Eye (tissue), 1 donor: ENCODE measurements at regions not wholly inside any gene's neighbourhood (a gene's known extent, or its start where the extent isn't known, plus 50 kb on each side); places are given as distances from the start of the nearest gene placed in this dataset.

ENCODE experiments used
- DNase-seq: peaks from one replicate; pipeline ENCODE4 v3.0.0-alpha.2; 2015

DNA sequence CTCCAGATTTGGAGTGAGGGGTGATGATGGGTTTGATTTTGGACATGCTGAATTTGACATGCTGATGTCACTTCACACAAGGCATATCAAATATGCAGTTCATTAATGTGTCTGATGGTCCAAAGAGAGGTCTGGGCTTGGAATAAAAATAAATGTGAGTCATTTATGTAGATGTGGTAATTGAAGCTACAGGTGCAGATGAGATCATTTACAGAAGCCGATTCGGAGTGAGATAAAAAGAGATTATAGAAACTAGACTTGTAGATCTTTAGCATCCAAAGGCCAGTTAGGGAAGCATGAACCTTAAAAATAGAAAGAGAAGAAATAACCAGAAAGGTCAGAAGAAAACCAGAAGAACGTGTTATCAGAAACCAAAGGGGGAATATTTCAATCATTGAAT is 350.9 kb upstream of the ZP4 start:
- DNase-seq, result no peak

DNA sequence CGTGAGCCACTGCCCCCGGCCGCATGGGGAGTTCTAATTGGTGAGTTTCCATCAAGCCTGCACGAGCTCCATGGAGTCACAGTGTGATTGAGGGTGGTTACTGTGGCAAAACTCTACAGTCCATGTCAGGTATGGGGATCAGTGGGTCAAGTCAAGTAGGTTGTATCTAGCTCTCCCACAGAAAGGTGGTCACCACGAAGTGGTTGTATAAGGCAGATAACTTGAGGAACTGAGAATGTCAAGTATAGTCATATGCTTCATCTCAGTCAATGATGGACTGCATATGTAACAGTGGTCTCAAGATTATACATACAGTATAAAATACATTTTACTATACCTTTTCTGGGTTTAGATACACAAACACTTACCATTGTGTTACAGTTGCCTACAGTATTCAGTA is 348.6 kb upstream of the ZP4 start:
- no peak for DNase-seq

DNA sequence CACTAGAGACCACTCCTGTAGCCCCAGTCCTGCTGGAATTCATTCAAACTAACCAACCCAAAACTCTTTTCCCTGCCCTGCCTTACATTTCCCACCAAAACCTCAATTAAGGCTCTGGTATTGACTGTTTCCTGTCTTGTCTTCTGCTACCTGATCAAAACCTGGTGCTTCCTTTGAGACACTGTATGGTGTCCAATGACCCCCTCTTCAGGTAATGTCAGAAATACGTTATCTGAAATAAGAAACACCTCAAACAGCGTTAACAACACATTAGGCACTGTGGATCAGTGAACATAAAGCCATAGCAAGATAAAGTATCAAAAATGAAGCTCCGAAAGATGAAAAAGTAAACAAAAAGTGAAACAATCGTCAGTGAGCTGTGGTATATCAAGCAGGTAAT is 343.2 kb upstream of the ZP4 start:
- DNase-seq, result no peak

DNA sequence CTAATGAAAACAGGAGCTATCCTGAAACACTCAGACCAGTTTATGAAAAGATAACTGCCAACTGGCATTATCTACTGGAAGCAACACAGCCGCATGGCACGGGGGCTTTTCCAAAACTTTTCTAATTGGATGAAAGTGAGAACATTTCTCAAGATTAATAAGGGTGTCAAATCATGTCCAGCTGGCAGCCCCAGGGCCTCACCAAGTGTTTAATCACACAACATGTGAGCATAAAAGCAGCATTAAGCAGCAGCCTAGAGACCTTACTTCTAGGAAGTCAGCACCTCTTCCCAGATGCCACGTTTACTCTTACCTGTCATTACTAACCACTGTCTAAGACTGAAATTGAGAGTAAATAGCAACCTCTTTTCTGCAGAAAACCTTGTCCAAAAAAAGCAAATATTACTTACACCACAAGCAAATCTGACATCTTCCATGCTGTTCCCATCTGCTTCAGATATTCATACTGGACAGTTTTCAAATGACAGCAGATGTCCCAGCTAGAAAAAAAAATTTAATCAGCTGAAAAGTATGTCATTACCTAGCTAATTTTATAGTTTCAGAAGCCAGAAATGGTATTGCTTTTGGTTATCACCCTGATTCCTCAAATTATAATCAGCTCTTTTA is 341.5 kb upstream of the ZP4 start:
- peak; percentile 27 for DNase-seq

DNA sequence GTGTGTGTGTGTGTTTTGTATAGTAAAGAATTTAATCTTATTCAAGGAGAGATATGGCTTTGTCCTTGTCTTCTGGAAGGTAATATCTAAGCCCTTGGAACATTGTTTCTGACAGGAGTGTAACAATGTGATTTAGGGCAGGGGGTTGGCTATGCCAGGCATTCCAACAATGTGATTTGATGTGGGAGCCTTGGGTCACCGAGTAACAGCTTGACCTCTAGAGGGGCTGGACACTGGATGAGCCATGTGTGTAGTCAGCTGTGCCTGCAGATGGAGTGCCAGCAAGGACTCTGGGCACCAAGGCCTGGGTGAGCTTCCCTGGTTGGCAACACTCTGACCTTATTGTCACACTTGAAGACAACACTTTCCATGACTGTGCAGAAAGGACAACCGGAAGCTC is 336.1 kb upstream of the ZP4 start:
- no peak for DNase-seq

DNA sequence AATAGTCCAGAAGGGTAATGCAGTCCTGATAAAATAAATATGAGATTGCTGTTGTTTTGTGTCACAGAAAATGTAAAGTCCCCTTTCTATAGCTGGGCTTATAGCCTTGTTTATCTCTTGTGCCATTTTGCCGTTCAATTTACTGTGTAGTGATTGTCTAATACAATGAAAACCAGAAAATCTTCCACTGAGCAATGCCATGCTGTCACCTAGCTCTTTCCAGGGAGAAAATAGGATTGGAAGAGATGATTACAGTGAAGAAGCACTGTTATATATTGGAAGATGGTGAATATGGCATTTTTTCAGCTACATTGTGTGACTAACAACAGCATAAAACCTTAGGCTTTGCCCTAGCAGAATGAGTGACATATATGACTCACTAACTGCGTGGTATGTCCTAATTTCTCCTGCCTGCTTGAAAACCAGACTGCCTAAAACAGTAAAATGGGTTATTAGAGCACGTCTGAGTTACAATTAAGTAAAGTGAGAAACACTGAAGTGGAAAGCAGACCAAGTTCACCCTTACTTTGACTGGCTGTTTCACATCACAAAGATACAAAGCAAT is 332.4 kb upstream of the ZP4 start:
- no peak for DNase-seq

DNA sequence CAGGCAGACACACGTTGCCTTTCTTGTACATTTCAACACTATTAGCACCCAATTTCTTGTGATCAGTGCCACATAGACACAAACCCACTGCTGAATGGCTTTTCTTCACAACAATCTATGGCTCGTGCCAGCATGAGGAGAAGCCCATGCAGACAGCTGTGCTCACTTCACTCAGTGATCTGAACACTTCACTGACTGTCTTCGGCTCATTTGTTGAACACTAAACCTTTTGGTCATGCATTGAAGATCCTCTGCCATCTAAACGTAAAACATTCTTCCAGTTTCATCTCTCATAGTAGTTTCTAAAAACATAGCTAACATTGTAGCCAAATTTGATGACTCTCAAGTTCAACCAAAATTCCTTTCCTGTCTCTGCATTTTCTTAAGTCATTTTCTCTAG is 331.0 kb upstream of the ZP4 start:
- no peak for DNase-seq

DNA sequence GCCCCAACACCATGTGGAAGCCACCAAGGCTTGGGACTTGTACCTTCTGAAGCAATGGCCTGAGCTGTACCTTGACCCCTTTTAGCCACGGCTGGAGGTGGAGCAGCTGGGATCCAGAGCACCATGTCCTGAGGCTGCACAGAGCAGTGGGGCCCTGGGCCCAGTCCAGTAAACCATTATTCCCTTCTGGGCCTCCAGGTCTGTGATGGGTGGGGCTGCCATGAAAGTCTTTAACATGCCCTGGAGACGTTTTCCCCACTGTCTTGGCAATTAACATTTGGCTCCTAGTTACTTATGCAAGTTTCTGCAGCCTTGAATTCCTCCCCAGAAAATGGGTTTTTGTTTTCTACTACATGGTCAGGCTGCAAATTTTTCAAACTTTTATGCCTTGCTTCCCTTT is 323.7 kb upstream of the ZP4 start:
- DNase-seq, result no peak

DNA sequence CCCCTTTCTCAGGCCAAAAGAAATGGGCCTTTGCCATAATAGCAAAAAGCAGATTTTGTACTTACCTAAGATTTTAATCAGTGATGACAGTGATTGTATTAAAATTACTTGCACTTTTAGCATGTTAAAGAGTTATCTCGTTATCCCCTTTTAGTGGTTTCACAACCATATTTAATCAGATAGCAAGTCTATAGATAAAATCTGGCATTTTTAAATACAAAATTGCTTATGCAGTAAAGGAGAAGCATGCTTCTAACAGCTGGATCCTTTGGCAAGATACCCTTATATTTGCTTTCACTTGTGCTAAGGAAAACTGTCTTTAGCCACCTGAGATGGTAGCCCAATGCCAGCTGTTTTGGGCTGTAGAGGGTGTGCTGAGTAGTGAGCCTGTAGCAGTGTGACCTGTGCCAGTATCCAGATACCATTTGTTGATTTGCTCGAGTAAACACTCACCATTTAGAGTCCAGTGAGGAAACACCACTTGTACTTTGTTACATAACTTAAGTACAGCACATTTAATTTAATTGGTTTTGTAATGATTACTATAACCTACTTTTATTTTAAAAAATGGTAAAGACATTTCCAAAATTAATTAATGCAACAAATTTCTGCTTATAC is 314.4 kb upstream of the ZP4 start:
- DNase-seq, result no peak

DNA sequence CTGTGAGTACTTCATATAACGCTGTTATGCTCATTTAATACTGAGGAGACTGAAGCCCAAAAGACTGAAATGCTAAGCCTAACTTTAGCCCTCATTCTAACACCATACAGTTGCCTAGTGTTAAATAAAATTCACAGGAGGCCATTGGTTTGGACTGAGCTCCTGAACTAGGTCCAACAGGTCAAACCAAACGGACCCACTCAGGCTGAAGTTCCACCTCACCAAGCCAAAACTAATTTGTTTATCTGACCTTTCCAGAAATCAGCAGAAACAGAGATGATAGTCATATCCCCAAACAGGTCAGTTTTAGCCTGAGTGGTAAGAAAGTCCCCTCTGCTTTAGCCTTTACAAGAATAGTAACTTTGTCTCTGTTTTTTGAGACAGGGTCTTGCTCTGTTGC is 311.3 kb upstream of the ZP4 start:
- DNase-seq, result no peak

DNA sequence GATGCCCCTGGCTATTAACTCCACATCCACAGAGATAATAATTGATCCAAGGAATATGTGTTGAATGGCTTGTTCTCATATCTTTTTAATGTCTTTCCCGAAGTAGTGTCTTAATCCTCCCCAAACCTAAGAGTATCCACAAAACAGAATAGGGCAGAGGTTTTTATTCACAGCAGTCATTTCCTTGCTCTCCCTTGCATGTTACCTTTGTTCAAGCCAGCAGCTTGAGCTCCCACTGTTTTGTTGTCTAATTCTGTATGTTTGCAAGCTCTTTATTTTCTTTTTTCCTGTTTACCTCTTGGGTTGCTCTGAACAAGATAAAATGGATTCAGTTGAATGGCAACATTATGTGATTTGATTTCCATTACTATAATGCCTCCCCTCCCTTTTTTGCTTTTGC is 308.6 kb upstream of the ZP4 start:
- DNase-seq, result no peak

DNA sequence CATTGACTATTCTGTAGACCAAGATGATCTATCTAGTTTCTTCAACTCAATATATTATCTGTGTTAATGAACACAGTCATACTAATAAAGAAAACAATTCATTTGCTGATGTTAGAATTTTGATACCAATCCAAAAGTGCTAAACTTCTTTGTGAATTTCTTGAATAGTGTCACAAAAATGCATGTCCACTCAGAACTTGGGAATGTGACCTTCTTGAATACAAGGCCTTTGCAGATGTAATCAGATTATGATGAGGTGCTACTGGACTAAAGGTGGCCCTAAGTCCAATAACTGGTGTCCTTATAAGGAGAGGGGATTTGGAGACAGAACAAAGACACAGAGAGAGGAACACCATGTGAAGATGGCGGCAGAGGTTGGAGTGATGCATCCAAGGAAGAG is 305.8 kb upstream of the ZP4 start:
- DNase-seq, result no peak

DNA sequence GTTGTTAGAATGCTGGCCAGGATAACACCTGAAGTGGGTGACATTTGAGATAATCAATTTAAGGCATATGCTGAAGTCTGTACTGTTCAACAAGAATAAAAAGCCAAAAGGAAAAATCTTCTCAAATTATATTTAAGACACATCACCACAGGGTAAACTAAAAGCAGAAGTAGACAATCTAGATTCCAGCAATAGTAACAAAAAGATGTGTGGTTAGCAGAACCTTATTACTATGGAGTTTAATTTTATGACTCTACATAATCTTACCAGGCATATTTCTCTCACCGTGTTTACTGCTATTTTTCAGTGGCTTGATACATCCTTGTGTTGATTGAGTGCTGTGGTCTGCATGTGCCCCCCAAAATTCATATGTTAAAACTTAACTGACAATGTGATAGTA is 300.4 kb upstream of the ZP4 start:
- DNase-seq, result no peak

DNA sequence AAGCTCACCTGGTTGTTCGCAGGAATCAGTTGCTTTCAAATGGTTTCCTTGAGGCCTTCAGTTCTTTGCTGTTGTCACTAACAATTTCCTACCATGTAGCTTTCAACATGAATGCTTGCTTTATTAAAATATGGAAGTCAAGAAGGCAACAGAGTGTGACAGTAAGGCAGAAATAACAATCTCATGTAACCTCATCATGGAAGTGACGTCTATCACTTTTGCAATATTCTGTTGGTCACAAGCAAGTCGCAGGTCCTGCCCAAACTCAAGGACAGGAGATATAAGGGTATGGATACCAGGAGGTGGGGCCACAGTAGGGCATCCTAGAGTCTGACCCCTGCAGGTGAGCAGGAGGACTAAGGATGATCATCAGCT is 296.8 kb upstream of the ZP4 start:
- DNase-seq, result no peak

DNA sequence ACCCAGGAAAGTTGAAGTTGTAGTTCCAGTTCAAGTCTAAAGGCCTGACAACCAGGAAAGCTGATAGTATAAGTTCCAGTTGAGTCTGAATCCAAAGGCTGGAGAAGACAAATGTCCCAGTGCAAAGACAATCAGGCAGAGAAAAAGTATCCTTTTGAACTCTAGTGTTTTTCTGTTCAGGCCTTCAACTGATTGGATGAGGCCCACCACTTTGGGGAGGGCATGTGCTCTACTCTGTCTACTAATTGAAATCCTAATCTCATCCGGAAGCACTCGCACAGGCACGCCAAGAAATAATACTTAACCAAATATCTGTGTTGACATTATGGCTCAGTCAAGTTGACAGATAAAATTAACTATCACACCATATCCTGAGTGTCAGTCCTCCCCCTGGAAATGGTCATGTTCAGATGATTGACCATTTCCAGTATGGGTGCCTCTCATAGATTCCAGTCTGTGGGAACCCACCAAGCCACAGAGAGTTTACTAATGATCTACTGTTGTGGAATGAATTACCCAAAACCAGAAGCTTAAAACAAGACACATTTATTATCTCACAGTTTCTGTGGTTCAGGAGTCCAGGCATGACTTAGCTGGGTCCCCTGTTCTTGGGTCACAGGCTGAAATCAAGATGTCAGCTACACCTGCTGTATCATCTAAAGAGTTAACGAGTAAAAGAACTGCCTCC is 296.3 kb upstream of the ZP4 start:
- no peak for DNase-seq

DNA sequence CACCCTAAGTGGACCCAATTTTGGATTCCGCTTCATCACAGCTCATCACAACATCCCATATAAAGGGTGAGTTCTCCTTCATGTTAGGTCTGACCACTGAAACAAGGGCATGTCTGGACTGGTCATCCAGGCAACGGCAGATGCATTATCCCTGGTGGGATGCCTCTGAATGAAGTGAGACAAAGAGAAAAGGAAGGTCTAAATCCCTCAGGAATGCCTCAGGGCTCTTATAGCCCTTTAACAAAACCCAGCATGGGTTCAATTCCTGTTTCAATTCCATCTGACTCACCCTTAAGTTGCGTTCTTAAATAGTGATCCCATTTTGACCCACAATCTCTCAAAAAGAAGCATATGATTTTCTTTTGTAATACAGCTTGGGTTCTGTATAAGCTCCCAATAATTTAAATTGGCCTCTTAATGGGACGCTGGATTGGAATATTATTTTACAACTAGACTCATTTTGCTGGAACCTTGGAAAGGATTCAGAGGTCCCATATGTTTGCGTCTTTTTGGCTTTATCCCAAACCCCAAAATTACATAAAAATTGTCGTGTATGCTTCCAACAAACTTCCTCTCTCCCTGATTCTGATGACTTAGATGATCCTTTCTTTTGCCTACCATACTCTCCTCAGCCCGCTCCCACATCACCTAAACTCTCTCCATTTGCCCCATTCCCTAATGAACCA is 287.4 kb upstream of the ZP4 start:
- DNase-seq, result peak; percentile 1

DNA sequence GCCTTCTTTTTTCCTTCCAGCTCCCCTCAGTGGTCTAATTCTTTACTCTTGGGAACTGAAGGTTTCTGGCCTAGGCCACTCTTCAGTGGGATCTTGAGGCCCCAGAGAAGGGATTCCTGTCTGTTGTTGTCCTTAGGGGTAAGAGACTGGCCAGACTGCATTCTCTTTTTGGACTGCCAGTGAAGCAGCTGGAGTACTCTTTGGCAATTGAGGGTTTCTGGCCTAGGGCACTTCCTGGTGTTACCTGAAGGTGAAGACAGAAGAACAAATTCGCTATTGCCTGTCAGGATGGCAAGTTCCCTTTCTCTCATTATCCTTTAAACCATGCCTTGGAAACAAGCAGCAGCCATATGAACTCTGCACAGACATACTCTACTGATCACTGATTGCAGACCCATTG is 286.6 kb upstream of the ZP4 start:
- no peak for DNase-seq

DNA sequence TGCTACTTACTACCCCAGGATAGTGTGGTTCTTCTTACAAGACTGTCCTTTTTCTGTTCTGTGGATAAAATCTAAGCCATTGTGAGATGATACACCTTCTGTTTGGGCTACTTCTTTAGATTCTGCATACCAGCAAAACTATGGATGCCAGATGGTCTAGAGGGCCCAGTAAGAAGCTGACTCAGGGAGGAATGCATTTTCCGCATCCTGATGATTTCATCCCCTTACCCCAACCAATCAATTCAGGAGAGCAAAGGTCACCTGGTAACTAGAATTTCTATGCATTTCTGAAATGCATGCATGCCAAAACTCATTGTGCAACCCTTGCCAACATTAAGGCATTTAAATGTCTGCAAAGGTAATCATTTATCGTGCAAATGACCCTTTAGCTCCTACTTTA is 285.7 kb upstream of the ZP4 start:
- DNase-seq, result no peak

DNA sequence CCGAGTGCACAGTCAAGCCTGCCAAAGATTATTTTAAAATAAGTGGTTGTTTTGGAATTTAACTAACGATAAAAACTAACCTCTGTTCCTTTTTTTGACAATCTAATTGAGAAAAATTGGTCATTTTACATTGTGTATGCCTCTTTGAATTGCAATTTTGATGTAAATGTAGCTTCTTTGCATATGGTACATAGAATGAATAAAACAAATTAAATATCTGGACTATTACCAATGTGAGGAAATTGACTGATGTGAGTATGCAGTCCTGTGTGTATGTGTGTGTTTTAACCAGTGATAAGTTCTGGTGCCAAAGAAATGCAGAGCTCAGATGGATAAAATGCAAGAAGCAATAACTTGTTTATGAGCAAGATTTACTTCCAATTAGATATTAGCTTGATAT is 281.3 kb upstream of the ZP4 start:
- no peak for DNase-seq

DNA sequence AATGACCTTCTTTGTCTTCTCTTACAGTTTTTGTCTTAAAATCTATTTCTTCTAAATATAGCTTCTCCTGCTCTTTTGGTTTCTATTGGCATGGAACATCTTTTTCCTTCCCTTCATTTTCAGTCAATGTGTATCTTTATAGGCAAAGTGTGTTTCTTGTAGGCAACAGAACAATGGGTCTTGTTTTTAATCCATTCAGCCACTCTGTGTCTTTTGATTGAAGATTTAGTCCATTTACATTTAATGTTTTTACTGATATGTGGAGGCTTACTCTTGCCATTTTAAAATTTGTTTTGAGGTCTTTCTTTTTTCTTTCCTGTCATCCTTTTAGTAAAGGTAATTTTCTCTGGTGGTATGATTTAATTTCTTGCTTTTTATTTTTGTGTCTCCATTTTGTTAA is 271.2 kb upstream of the ZP4 start:
- DNase-seq, result no peak

DNA sequence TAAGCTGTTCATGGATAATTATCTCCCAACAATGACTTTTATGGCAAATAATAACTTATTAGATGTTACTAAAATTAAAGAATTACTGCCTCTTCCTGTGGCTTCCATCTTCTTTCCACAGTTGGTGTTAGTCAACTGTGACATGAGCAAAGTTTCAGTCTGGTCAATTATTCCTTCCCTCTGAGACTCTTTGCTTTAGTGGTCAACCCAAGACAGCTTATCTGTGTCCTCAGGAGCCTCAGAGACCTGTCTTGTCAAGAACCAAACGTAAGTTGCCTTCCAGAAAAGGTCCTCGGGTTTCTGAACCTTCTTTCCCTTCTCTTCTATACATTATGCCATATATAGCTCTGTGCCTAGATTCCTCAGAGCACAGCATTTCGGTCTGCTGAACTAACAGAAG is 263.2 kb upstream of the ZP4 start:
- DNase-seq, result peak; percentile 9

DNA sequence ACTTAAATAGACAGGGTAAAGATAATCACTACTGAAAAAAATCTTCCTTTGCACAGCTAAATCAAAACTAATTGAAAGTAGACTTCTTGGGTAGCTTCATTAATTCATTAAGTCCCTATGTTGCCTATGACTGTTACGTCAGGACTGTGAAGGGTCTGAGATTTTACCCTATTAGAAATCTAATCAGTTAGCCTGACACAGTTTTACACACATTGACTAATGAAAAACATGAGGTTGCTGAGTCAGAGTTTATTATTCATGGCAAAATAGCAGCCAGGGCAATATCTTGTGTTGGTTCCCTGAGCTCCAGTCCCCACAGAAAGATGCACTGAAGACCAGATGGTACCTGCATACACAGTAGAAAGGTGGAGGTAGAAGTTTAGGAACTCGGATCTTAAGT is 262.5 kb upstream of the ZP4 start:
- no peak for DNase-seq

DNA sequence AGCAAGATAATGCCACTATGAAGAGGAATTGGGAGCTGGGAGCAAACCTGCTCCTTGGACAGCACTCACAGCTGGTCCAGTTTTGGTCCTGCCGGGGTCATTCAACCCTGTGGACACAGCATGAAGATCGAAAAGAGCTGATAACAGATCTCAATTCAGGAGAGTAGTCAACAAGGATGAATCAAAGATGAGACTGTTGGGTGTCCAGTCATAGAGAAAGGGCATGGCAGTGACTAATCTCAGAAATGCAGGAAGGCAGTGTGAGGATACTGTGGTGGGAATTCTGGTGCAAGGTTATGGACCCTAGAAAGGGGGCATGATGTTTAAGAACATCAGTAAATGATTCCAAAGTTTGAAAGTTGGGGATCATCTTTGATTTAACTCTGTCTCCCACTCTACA is 261.4 kb upstream of the ZP4 start:
- DNase-seq, result no peak

DNA sequence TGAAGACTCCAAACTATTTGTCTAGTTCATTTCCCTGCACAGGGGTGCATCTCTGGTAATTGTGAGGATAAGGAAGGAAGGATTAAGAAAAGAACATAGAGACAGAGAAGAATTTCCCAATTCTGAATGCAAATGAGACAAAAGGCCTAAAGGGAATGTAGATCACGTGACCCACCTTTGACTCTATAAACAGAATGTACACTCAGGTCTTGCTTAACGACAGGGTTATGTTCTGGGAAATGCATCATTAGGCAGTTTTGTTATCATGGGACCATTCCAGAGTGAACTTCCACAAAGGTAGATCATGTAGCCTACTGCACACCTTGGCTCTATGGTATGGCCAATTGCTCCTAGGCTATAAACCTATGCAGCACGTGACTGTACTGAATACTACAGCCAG is 252.3 kb upstream of the ZP4 start:
- no peak for DNase-seq
